ENCODE measurements at regions not wholly inside any gene's neighbourhood (a gene's known extent, or its start where the extent isn't known, plus 50 kb on each side); places are given as distances from the start of the nearest gene placed in this dataset.

DNA sequence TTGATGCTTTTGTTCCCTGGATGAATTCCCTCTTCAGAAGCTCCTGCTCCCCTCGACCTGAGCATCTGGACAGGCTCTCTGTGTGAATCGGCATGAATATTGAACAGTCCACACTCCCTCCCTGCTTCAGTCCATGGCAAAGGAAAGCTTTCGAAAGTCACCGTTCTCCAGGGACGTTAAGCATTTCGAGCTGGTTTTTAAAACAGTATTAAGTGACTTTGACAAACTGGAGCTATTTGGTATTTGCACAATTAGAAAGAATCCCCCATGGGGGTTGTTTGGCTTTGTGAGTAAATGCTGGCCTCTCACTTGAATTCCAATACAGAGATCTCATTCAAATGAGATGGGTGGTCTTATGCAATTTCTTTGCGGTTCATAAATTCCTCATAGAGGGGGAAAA is 85.3 kb upstream of the TIAM2 start:
- intact Hi-C loops (cut with micrococcal nuclease) = no loop called here
- BruUV-seq (replicated peaks) = no TSS peak

DNA sequence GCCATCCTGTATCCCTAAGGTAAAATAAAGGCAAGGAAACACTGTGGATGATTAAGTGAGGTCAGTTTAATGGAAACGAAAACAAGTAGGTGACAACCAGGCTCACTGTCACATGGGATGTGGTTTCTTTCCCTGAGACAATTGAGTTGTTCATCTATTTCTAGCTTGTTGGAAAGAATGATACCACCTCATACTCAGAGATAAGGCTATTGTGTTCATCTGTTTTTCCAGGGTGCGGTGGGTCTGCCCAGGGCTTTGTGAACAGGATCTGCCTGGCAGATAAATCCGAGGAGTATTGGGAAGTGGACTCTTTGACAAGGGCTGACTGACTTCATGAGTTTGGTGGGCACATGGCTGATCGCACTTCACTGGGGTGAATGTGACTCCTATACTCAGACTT is 80.8 kb upstream of the TIAM2 start:
- H3K4me1 ChIP-seq (replicated peaks in 1 of 2; ENCODE audit: control insufficient read depth in 2 of 2, insufficient read depth in 2 of 2, low read length in 2 of 2) = no peaks in the 10 kb centered on the region
- no peak overlapping the region for H3K9ac ChIP-seq (ENCODE audit: insufficient read depth in 1 of 2, low read depth in 2 of 2, low read length in 2 of 2)
- ChIA-PET CTCF (ENCODE audit: low intra/inter-chr PET ratio) (no interaction called here), POLR2A (interaction anchor here (0.9 kb wide), 1 partner anchor 29 kb away, joined by 4 read pairs; no protein-coding TSS in a partner anchor)
- FAIRE-seq (no peak), ATAC-seq (no peak), DNase-seq (ENCODE audit: extremely low read depth in 1 of 4, low spot score in 3 of 4) (no peak)
- H2AFZ ChIP-seq (ENCODE audit: low read depth, low read length) = no peak overlapping the region
- H3K36me3 ChIP-seq (ENCODE audit: control insufficient read depth, insufficient read depth, low read length) = no peaks in the 10 kb centered on the region
- H3K27me3 ChIP-seq (ENCODE audit: control insufficient read depth in 2 of 2, insufficient read depth in 2 of 2, low read length in 2 of 2) = no peaks in the 10 kb centered on the region
- H3K9me3 ChIP-seq (replicated peaks; ENCODE audit: control insufficient read depth, insufficient read depth, low read depth, low read length) = no peaks in the 10 kb centered on the region
- H4K20me1 ChIP-seq (replicated peaks; ENCODE audit: control insufficient read depth, insufficient read depth, low read length) = no peaks in the 10 kb centered on the region
- in situ Hi-C loops (cut with MboI) (no loop called here), intact Hi-C loops (cut with micrococcal nuclease) (no loop called here)
- H3K27ac ChIP-seq (ENCODE audit: extremely low read depth, low read depth, low read length) = no peak overlapping the region
- H3K79me2 ChIP-seq (ENCODE audit: control insufficient read depth, insufficient read depth, low read length) = no peaks in the 10 kb centered on the region
- no peaks in the 10 kb centered on the region for H3K9me1 ChIP-seq (ENCODE audit: control insufficient read depth, insufficient read depth, low read length)
- no peak overlapping the region for H3K4me3 ChIP-seq
- no TSS peak for BruUV-seq (replicated peaks)
- H3K4me2 ChIP-seq (ENCODE audit: insufficient read depth, low read length) = no peak overlapping the region
- 44% methylated on average over 4 of the region's 4 CpGs for WGBS (ENCODE audit: insufficient coverage, low coverage, missing lambda C conversion rate)
- no peak for TF ChIP-seq SMC3 (conservative IDR thresholded peaks at IDR 0.05; ENCODE audit: insufficient read depth, low read depth, low read length)
- TF ChIP-seq CBX8 (IDR thresholded peaks at IDR 0.05; ENCODE audit: borderline replicate concordance, extremely low read depth, low read depth, low read length, poor library complexity, severe bottlenecking) = no peak
- TF ChIP-seq MCM7 (IDR thresholded peaks at IDR 0.05) = no peak
- no peak for TF ChIP-seq NEUROD1 (IDR thresholded peaks at IDR 0.05; ENCODE audit: borderline replicate concordance, low read depth, low read length, partially characterized antibody)
- TF ChIP-seq, protein P1, sequence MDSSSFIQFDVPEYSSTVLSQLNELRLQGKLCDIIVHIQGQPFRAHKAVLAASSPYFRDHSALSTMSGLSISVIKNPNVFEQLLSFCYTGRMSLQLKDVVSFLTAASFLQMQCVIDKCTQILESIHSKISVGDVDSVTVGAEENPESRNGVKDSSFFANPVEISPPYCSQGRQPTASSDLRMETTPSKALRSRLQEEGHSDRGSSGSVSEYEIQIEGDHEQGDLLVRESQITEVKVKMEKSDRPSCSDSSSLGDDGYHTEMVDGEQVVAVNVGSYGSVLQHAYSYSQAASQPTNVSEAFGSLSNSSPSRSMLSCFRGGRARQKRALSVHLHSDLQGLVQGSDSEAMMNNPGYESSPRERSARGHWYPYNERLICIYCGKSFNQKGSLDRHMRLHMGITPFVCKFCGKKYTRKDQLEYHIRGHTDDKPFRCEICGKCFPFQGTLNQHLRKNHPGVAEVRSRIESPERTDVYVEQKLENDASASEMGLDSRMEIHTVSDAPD (CRISPR knock-in tag; IDR thresholded peaks at IDR 0.05) = no peak
- TF ChIP-seq, protein P2, sequence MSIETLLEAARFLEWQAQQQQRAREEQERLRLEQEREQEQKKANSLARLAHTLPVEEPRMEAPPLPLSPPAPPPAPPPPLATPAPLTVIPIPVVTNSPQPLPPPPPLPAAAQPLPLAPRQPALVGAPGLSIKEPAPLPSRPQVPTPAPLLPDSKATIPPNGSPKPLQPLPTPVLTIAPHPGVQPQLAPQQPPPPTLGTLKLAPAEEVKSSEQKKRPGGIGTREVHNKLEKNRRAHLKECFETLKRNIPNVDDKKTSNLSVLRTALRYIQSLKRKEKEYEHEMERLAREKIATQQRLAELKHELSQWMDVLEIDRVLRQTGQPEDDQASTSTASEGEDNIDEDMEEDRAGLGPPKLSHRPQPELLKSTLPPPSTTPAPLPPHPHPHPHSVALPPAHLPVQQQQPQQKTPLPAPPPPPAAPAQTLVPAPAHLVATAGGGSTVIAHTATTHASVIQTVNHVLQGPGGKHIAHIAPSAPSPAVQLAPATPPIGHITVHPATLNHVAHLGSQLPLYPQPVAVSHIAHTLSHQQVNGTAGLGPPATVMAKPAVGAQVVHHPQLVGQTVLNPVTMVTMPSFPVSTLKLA (conservative IDR thresholded peaks at IDR 0.05) = no peak
- TF ChIP-seq SMARCA4 (IDR thresholded peaks at IDR 0.05) = no peak

More for the DNA sequence above, 85.3 kb upstream of the TIAM2 start:
- FAIRE-seq (no peak), DNase-seq (ENCODE audit: extremely low read depth in 1 of 4, low spot score in 3 of 4) (no peak), ATAC-seq (no peak)
- H3K79me2 ChIP-seq (ENCODE audit: control insufficient read depth, insufficient read depth, low read length) = no peaks in the 10 kb centered on the region
- no peak overlapping the region for H3K4me2 ChIP-seq (ENCODE audit: insufficient read depth, low read length)
- no peaks in the 10 kb centered on the region; the same call in 1 of the 2 replicates for H4K20me1 ChIP-seq (replicated peaks; ENCODE audit: control insufficient read depth, insufficient read depth, low read length)
- no peaks in the 10 kb centered on the region for H3K9me3 ChIP-seq (replicated peaks; ENCODE audit: control insufficient read depth, insufficient read depth, low read depth, low read length)
- H3K9me1 ChIP-seq (ENCODE audit: control insufficient read depth, insufficient read depth, low read length) = no peaks in the 10 kb centered on the region
- in situ Hi-C loops (cut with MboI) = no loop called here
- TF ChIP-seq ZNF143 (CRISPR knock-in tag; IDR thresholded peaks at IDR 0.05) = no peak
- TF ChIP-seq, protein P3, sequence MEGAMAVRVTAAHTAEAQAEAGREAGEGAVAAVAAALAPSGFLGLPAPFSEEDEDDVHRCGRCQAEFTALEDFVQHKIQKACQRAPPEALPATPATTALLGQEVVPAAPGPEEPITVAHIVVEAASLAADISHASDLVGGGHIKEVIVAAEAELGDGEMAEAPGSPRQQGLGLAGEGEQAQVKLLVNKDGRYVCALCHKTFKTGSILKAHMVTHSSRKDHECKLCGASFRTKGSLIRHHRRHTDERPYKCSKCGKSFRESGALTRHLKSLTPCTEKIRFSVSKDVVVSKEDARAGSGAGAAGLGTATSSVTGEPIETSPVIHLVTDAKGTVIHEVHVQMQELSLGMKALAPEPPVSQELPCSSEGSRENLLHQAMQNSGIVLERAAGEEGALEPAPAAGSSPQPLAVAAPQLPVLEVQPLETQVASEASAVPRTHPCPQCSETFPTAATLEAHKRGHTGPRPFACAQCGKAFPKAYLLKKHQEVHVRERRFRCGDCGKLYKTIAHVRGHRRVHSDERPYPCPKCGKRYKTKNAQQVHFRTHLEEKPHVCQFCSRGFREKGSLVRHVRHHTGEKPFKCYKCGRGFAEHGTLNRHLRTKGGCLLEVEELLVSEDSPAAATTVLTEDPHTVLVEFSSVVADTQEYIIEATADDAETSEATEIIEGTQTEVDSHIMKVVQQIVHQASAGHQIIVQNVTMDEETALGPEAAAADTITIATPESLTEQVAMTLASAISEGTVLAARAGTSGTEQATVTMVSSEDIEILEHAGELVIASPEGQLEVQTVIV (CRISPR knock-in tag; IDR thresholded peaks at IDR 0.05; ENCODE audit: borderline replicate concordance) = no peak
- H3K4me1 ChIP-seq (replicated peaks in 1 of 2; ENCODE audit: control insufficient read depth in 2 of 2, insufficient read depth in 2 of 2, low read length in 2 of 2) = no peaks in the 10 kb centered on the region
- WGBS (ENCODE audit: insufficient coverage, low coverage, missing lambda C conversion rate) = 78% methylated on average over 7 of the region's 7 CpGs
- H2AFZ ChIP-seq (ENCODE audit: low read depth, low read length) = no peak overlapping the region
- ChIA-PET POLR2A (interaction anchor here (0.6 to 0.7 kb wide), 2 partner anchors 11 to 404 kb away, joined by 3 read pairs; partner anchors contain the start of gene TFB1M), CTCF (ENCODE audit: low intra/inter-chr PET ratio) (no interaction called here)
- H3K27me3 ChIP-seq (ENCODE audit: control insufficient read depth in 2 of 2, insufficient read depth in 2 of 2, low read length in 2 of 2) = no peaks in the 10 kb centered on the region
- no peak overlapping the region for H3K4me3 ChIP-seq
- H3K9ac ChIP-seq (ENCODE audit: insufficient read depth in 1 of 2, low read depth in 2 of 2, low read length in 2 of 2) = no peak overlapping the region
- H3K36me3 ChIP-seq (ENCODE audit: control insufficient read depth, insufficient read depth, low read length) = no peaks in the 10 kb centered on the region
- no peak overlapping the region for H3K27ac ChIP-seq (ENCODE audit: extremely low read depth, low read depth, low read length)

Measured in K562 (cell line).